ENCODE measurements at regions not wholly inside any gene's neighbourhood (a gene's known extent, or its start where the extent isn't known, plus 50 kb on each side); places are given as distances from the start of the nearest gene placed in this dataset.

- no peak overlapping the region for H3K4me3 ChIP-seq (ENCODE audit: low read depth, low read length)
- TF ChIP-seq MAX (IDR thresholded peaks at IDR 0.05; ENCODE audit: low read depth, low read length) (no peak), MYC (IDR thresholded peaks at IDR 0.05; ENCODE audit: low read depth, low read length) (no peak), POLR2A (IDR thresholded peaks at IDR 0.05; ENCODE audit: extremely low read depth, insufficient read length) (no peak), CTCF (IDR thresholded peaks at IDR 0.05; ENCODE audit: low read depth, low read length) (no peak)
- no peak for DNase-seq (ENCODE audit: low read depth)
These were observed 51.4 kb upstream of the EGFR start for GRCh38 chr7:54967377-54967776.

- no peak for DNase-seq (ENCODE audit: low read depth)
- TF ChIP-seq MAX (IDR thresholded peaks at IDR 0.05; ENCODE audit: low read depth, low read length) (no peak), CTCF (IDR thresholded peaks at IDR 0.05; ENCODE audit: low read depth, low read length) (no peak), MYC (IDR thresholded peaks at IDR 0.05; ENCODE audit: low read depth, low read length) (no peak), POLR2A (IDR thresholded peaks at IDR 0.05; ENCODE audit: extremely low read depth, insufficient read length) (no peak)
- no peak overlapping the region for H3K4me3 ChIP-seq (ENCODE audit: low read depth, low read length)
These were observed 50.8 kb upstream of the EGFR start for GRCh38 chr7:54968018-54968417.
